Astrocyte (in vitro differentiated cells and primary cell): ENCODE measurements at regions not wholly inside any gene's neighbourhood (a gene's known extent, or its start where the extent isn't known, plus 50 kb on each side); places are given as distances from the start of the nearest gene placed in this dataset.

Source experiments
- EZH2 ChIP-seq: IDR thresholded peaks from 2 replicates; pipeline ENCODE4 v1.6.1; 2012; ENCODE audit warnings: mild to moderate bottlenecking, low read length, inconsistent platforms; ENCODE audit not compliant: insufficient read depth
- TF ChIP-seq, protein P1 (sequence below): IDR thresholded peaks from 2 replicates; pipeline ENCODE4 v1.5.1; 2011; ENCODE audit warnings: low read depth, mild to moderate bottlenecking, inconsistent platforms, low read length, moderate library complexity; ENCODE audit not compliant: insufficient read depth

GRCh38 chr15:27655056-27655455 is 444.1 kb downstream of the OCA2 start:
- TF ChIP-seq, protein P1, sequence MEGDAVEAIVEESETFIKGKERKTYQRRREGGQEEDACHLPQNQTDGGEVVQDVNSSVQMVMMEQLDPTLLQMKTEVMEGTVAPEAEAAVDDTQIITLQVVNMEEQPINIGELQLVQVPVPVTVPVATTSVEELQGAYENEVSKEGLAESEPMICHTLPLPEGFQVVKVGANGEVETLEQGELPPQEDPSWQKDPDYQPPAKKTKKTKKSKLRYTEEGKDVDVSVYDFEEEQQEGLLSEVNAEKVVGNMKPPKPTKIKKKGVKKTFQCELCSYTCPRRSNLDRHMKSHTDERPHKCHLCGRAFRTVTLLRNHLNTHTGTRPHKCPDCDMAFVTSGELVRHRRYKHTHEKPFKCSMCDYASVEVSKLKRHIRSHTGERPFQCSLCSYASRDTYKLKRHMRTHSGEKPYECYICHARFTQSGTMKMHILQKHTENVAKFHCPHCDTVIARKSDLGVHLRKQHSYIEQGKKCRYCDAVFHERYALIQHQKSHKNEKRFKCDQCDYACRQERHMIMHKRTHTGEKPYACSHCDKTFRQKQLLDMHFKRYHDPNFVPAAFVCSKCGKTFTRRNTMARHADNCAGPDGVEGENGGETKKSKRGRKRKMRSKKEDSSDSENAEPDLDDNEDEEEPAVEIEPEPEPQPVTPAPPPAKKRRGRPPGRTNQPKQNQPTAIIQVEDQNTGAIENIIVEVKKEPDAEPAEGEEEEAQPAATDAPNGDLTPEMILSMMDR = no peak
- TF ChIP-seq EZH2 = no peak
